Neuronal stem cell (in vitro differentiated cells): ENCODE measurements at regions not wholly inside any gene's neighbourhood (a gene's known extent, or its start where the extent isn't known, plus 50 kb on each side); places are given as distances from the start of the nearest gene placed in this dataset.

Experiments used
- DNase-seq: peaks from one replicate; pipeline ENCODE4 v3.0.0-alpha.2; 2013; ENCODE audit warnings: low spot score
- H2AFZ ChIP-seq: one replicate; pipeline ENCODE4 v1.6.1; 2013; ENCODE audit warnings: mild to moderate bottlenecking, low read length, inconsistent platforms
- H2AK5ac ChIP-seq: 2 replicates; pipeline ENCODE4 v1.6.1; 2013; ENCODE audit warnings: low read depth, mild to moderate bottlenecking, inconsistent platforms, low read length, moderate library complexity, mixed read lengths
- H2BK120ac ChIP-seq: 2 replicates; pipeline ENCODE4 v1.6.1; 2013; ENCODE audit warnings: low read depth, mild to moderate bottlenecking, inconsistent platforms, low read length, moderate library complexity, mixed read lengths
- H2BK12ac ChIP-seq: one replicate; pipeline ENCODE4 v1.6.1; 2013; ENCODE audit warnings: low read length, inconsistent platforms
- H2BK15ac ChIP-seq: 2 replicates; pipeline ENCODE4 v1.6.1; 2013; ENCODE audit warnings: mild to moderate bottlenecking, low read length, inconsistent platforms, mixed read lengths
- H2BK5ac ChIP-seq: one replicate; pipeline ENCODE4 v1.6.1; 2013; ENCODE audit warnings: inconsistent platforms, mild to moderate bottlenecking, low read length, moderate library complexity
- H3K14ac ChIP-seq: one replicate; pipeline ENCODE4 v1.6.1; 2013; ENCODE audit warnings: low read length, inconsistent platforms
- H3K18ac ChIP-seq: 2 replicates; pipeline ENCODE4 v1.6.1; 2013; ENCODE audit warnings: low read length, inconsistent platforms
- H3K23ac ChIP-seq: 2 replicates; pipeline ENCODE4 v1.6.1; 2013; ENCODE audit warnings: low read depth, mild to moderate bottlenecking, mixed read lengths, low read length, inconsistent platforms; ENCODE audit not compliant: poor library complexity
- H3K27ac ChIP-seq: replicated peaks from 3 replicates; pipeline ENCODE4 v1.5.1; 2013; ENCODE audit warnings: low read length, inconsistent platforms
- H3K27me3 ChIP-seq, 3 experiments: 2 replicates each; pipeline ENCODE4 v1.6.1; 2013; ENCODE audit warnings: low read length in 3 of 3, mild to moderate bottlenecking in 2 of 3, inconsistent platforms in 1 of 3, low read depth in 1 of 3, mixed read lengths in 1 of 3, moderate library complexity in 1 of 3; ENCODE audit not compliant: control insufficient read depth in 3 of 3, insufficient read depth in 3 of 3
- H3K36me3 ChIP-seq, 2 donors: replicated peaks in 1 of 2; 2 replicates each; pipeline ENCODE4 v1.6.1; 2013; ENCODE audit warnings: low read length in 2 of 2; ENCODE audit not compliant: control insufficient read depth in 2 of 2, insufficient read depth in 2 of 2
- H3K4ac ChIP-seq: 2 replicates; pipeline ENCODE4 v1.6.1; 2013; ENCODE audit warnings: inconsistent platforms, mild to moderate bottlenecking, low read length, moderate library complexity
- H3K4me1 ChIP-seq, 2 donors: 1 replicate in 1 of 2; 2 replicates in 1 of 2; pipeline ENCODE4 v1.6.1; 2013; ENCODE audit warnings: low read length in 2 of 2, low read depth in 1 of 2; ENCODE audit not compliant: control insufficient read depth in 2 of 2, insufficient read depth in 1 of 2
- H3K4me2 ChIP-seq: one replicate; pipeline ENCODE4 v1.6.1; 2013; ENCODE audit warnings: mild to moderate bottlenecking, low read length, inconsistent platforms; ENCODE audit not compliant: insufficient read depth, poor library complexity, severe bottlenecking
- H3K4me3 ChIP-seq, 2 donors: 2 replicates each; pipeline ENCODE4 v1.5.1; 2013; ENCODE audit warnings: low read length in 2 of 2, mild to moderate bottlenecking in 2 of 2, inconsistent platforms in 1 of 2, moderate library complexity in 1 of 2
- H3K79me1 ChIP-seq: one replicate; pipeline ENCODE4 v1.6.1; 2013; ENCODE audit warnings: low read depth, mild to moderate bottlenecking, inconsistent platforms, low read length, moderate library complexity
- H3K9ac ChIP-seq: one replicate; pipeline ENCODE4 v1.6.1; 2013; ENCODE audit warnings: mild to moderate bottlenecking, low read depth, low read length, inconsistent platforms; ENCODE audit not compliant: poor library complexity
- H3K9me3 ChIP-seq, 2 donors: replicated peaks in 1 of 2; 2 replicates each; pipeline versions ENCODE3 to v1.6.1; 2013; ENCODE audit warnings: low read length in 2 of 2, mild to moderate bottlenecking in 2 of 2, inconsistent platforms in 1 of 2, low read depth in 1 of 2, mixed read lengths in 1 of 2, moderate library complexity in 1 of 2; ENCODE audit not compliant: control insufficient read depth in 2 of 2, insufficient read depth in 1 of 2
- H4K8ac ChIP-seq: one replicate; pipeline ENCODE4 v1.6.1; 2013; ENCODE audit warnings: low read depth, mild to moderate bottlenecking, inconsistent platforms, low read length, moderate library complexity
- H4K91ac ChIP-seq: one replicate; pipeline ENCODE4 v1.6.1; 2013; ENCODE audit warnings: low read length, low read depth, mild to moderate bottlenecking, inconsistent platforms; ENCODE audit not compliant: poor library complexity
- WGBS, 2 donors: extraction: QIAGEN DNeasy Blood & Tissue Kit; methylation state at CpG; one replicate each; pipeline ENCODE4 v1.1.7; 2013; ENCODE audit warnings: missing lambda C conversion rate in 2 of 2, mixed read lengths in 1 of 2; ENCODE audit not compliant: insufficient read length in 2 of 2, insufficient replicate concordance in 1 of 2; ENCODE audit errors: extremely low coverage in 2 of 2; 5-methylcytosine and 5-hydroxymethylcytosine counted together

DNA sequence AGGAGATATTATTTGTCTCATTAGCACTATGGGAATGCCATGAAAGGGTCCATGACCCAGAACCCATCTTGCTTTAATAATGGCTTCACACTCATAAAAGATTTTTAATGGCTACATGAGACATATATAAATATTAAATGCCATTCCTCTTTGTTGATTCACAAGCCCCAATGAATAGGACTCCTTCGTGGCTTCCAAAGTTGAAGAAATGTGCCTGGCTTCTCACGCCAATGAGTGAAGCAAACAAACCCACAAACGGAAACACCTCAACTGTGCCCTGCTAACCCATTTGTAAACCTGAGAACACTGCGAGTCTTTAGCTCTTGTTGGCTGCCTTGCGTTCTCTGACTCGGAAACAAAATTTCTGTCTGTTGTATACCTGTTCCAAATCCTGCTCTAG is 381.7 kb upstream of the DDHD1 start:
- H3K4me1 ChIP-seq: peaks cover 0 to 2% of the 10 kb centered on the region in 2 donors
- no peak overlapping the region for H4K91ac ChIP-seq

GRCh38 chr14:53533384-53533970 is 380.4 kb upstream of the DDHD1 start:
- no peaks in the 10 kb centered on the region for H3K27me3 ChIP-seq
- no peak overlapping the region for H3K4ac ChIP-seq
- H3K18ac ChIP-seq: no peak overlapping the region
- H4K91ac ChIP-seq: no peak overlapping the region
- no peak overlapping the region for H2BK15ac ChIP-seq
- H2BK5ac ChIP-seq: no peak overlapping the region
- H3K27ac ChIP-seq: no peak overlapping the region
- H2AFZ ChIP-seq: peak overlapping the region; percentile 58
- no peak overlapping the region for H2BK120ac ChIP-seq
- H3K23ac ChIP-seq: no peak overlapping the region
- H3K4me2 ChIP-seq: no peak overlapping the region
- DNase-seq: no peak
- peaks cover 0 to 2% of the 10 kb centered on the region in 2 donors for H3K4me1 ChIP-seq
- H2BK12ac ChIP-seq: no peak overlapping the region
- WGBS, 2 donors: no CpG with 5 or more reads among the region's 4 CpGs
- no peak overlapping the region for H3K4me3 ChIP-seq
- H3K79me1 ChIP-seq: no peaks in the 10 kb centered on the region
- H3K9ac ChIP-seq: no peak overlapping the region
- H4K8ac ChIP-seq: no peak overlapping the region
- H2AK5ac ChIP-seq: no peak overlapping the region
- H3K36me3 ChIP-seq: no peaks in the 10 kb centered on the region
- no peak overlapping the region for H3K14ac ChIP-seq
- no peaks in the 10 kb centered on the region for H3K9me3 ChIP-seq

More for the DNA sequence above, 381.7 kb upstream of the DDHD1 start:
- no peak overlapping the region for H3K4ac ChIP-seq
- H3K27ac ChIP-seq: no peak overlapping the region
- H2BK15ac ChIP-seq: no peak overlapping the region
- H3K9ac ChIP-seq: no peak overlapping the region
- no CpG with 5 or more reads among the region's 6 CpGs for WGBS, 2 donors
- H2AFZ ChIP-seq: no peak overlapping the region
- no peaks in the 10 kb centered on the region for H3K9me3 ChIP-seq
- no peak overlapping the region for H2AK5ac ChIP-seq
- H3K79me1 ChIP-seq: no peaks in the 10 kb centered on the region
- no peak overlapping the region for H3K14ac ChIP-seq
- H3K18ac ChIP-seq: no peak overlapping the region
- no peaks in the 10 kb centered on the region for H3K27me3 ChIP-seq
- H3K4me3 ChIP-seq: no peak overlapping the region
- no peak overlapping the region for H2BK120ac ChIP-seq
- no peak overlapping the region for H3K23ac ChIP-seq
- H2BK5ac ChIP-seq: no peak overlapping the region
- H3K36me3 ChIP-seq: no peaks in the 10 kb centered on the region
- no peak overlapping the region for H4K8ac ChIP-seq
- no peak overlapping the region for H2BK12ac ChIP-seq
- H3K4me2 ChIP-seq: no peak overlapping the region
- no peak for DNase-seq

GRCh38 chr14:53532853-53533252 is 379.7 kb upstream of the DDHD1 start:
- no peak overlapping the region for H3K27ac ChIP-seq
- H2AFZ ChIP-seq: peak overlapping the region; percentile 58
- DNase-seq: no peak
- no peak overlapping the region for H3K18ac ChIP-seq
- H3K9me3 ChIP-seq: no peaks in the 10 kb centered on the region
- H3K27me3 ChIP-seq: no peaks in the 10 kb centered on the region
- H3K9ac ChIP-seq: no peak overlapping the region
- H4K91ac ChIP-seq: no peak overlapping the region
- H3K4me3 ChIP-seq: no peak overlapping the region
- no peaks in the 10 kb centered on the region for H3K36me3 ChIP-seq
- no peak overlapping the region for H3K4me2 ChIP-seq
- H2AK5ac ChIP-seq: no peak overlapping the region
- H2BK120ac ChIP-seq: no peak overlapping the region
- H3K4ac ChIP-seq: no peak overlapping the region
- H3K14ac ChIP-seq: no peak overlapping the region
- no peak overlapping the region for H2BK5ac ChIP-seq
- H2BK12ac ChIP-seq: no peak overlapping the region
- peaks cover 0 to 2% of the 10 kb centered on the region in 2 donors for H3K4me1 ChIP-seq
- H2BK15ac ChIP-seq: no peak overlapping the region
- no peaks in the 10 kb centered on the region for H3K79me1 ChIP-seq
- WGBS, 2 donors: no CpG with 5 or more reads among the region's 6 CpGs
- H3K23ac ChIP-seq: no peak overlapping the region
- H4K8ac ChIP-seq: no peak overlapping the region

- H2AK5ac ChIP-seq: no peak overlapping the region
- H3K27ac ChIP-seq: no peak overlapping the region
- no peaks in the 10 kb centered on the region for H3K9me3 ChIP-seq
Measured at GRCh38 chr14:53531730-53532129, 378.6 kb upstream of the DDHD1 start.

More at GRCh38 chr14:53531730-53532129, 378.6 kb upstream of the DDHD1 start:
- H2BK12ac ChIP-seq: no peak overlapping the region
- H3K18ac ChIP-seq: no peak overlapping the region
- no peaks in the 10 kb centered on the region for H3K4me1 ChIP-seq
- no peak for DNase-seq
- H3K14ac ChIP-seq: no peak overlapping the region
- no peaks in the 10 kb centered on the region for H3K36me3 ChIP-seq
- no peak overlapping the region for H2BK120ac ChIP-seq
- WGBS, 2 donors: no CpG with 5 or more reads among the region's 1 CpG
- H3K4ac ChIP-seq: no peak overlapping the region
- H4K91ac ChIP-seq: no peak overlapping the region
- no peaks in the 10 kb centered on the region for H3K79me1 ChIP-seq
- no peak overlapping the region for H3K9ac ChIP-seq
- H3K4me3 ChIP-seq: no peak overlapping the region
- H4K8ac ChIP-seq: no peak overlapping the region
- H3K23ac ChIP-seq: no peak overlapping the region
- H3K27me3 ChIP-seq: no peaks in the 10 kb centered on the region
- H2BK15ac ChIP-seq: no peak overlapping the region
- no peak overlapping the region for H2BK5ac ChIP-seq
- no peak overlapping the region for H3K4me2 ChIP-seq
- no peak overlapping the region for H2AFZ ChIP-seq
